Cardiac muscle cell (in vitro differentiated cells and primary cell): ENCODE measurements at regions not wholly inside any gene's neighbourhood (a gene's known extent, or its start where the extent isn't known, plus 50 kb on each side); places are given as distances from the start of the nearest gene placed in this dataset.

Source experiments
- DNase-seq, 2 donors: peaks; one replicate each; pipeline versions ENCODE4 v3.0.0 to v3.0.0-alpha.2; 2010 to 2017; ENCODE audit warnings: low read depth in 1 of 2, low spot score in 1 of 2
- H3K27ac ChIP-seq: fragments of 200-600 bp; sonication (generic); 2 replicates; pipeline ENCODE4 v1.5.1; 2016
- H3K27me3 ChIP-seq: fragments of 200-600 bp; sonication (generic); 2 replicates; pipeline ENCODE4 v1.6.0; 2016; ENCODE audit warnings: control low read depth
- H3K36me3 ChIP-seq: fragments of 200-600 bp; sonication (generic); 2 replicates; pipeline ENCODE4 v1.5.1; 2016; ENCODE audit warnings: control low read depth
- H3K4me1 ChIP-seq: fragments of 200-600 bp; sonication (generic); 2 replicates; pipeline ENCODE4 v1.8.1; 2017; ENCODE audit warnings: low read depth, mild to moderate bottlenecking, mixed run types
- H3K4me3 ChIP-seq: fragments of 200-600 bp; sonication (generic); 2 replicates; pipeline ENCODE4 v1.5.1; 2016; ENCODE audit warnings: mild to moderate bottlenecking
- H3K9me3 ChIP-seq: fragments of 200-600 bp; sonication (generic); 2 replicates; pipeline ENCODE4 v1.5.1; 2017; ENCODE audit warnings: low read depth, mild to moderate bottlenecking, control low read depth
- CTCF ChIP-seq: IDR thresholded peaks from 2 replicates; pipeline ENCODE4 v1.5.1; 2012; ENCODE audit warnings: low read depth, mild to moderate bottlenecking, low read length

GRCh38 chr2:188132385-188132784, 159.3 kb upstream of the GULP1 start:
- DNase-seq = peak in 1 of 2 donors; percentile 62
- Histone ChIP-seq H3K4me3 (no peak overlapping the region), H3K36me3 (no peaks in the 10 kb centered on the region), H3K9me3 (no peaks in the 10 kb centered on the region), H3K27ac (no peak overlapping the region), H3K27me3 (no peaks in the 10 kb centered on the region), H3K4me1 (peaks cover 13% of the 10 kb centered on the region)
- TF ChIP-seq CTCF = no peak

- DNase-seq = no peak
- H3K4me3 ChIP-seq = no peak overlapping the region
- no peak overlapping the region for H3K27ac ChIP-seq
- H3K4me1 ChIP-seq = peaks cover 13% of the 10 kb centered on the region
- no peaks in the 10 kb centered on the region for H3K9me3 ChIP-seq
- no peaks in the 10 kb centered on the region for H3K27me3 ChIP-seq
- TF ChIP-seq CTCF = no peak
- H3K36me3 ChIP-seq = no peaks in the 10 kb centered on the region
Observed at GRCh38 chr2:188134241-188134640, 157.4 kb upstream of the GULP1 start.

GRCh38 chr2:188138313-188138712, 153.4 kb upstream of the GULP1 start:
- no peak overlapping the region for H3K27ac ChIP-seq
- H3K36me3 ChIP-seq = no peaks in the 10 kb centered on the region
- no peaks in the 10 kb centered on the region for H3K27me3 ChIP-seq
- H3K4me3 ChIP-seq = no peak overlapping the region
- H3K9me3 ChIP-seq = no peaks in the 10 kb centered on the region
- H3K4me1 ChIP-seq = peaks cover 7% of the 10 kb centered on the region
- no peak for DNase-seq
- TF ChIP-seq CTCF = no peak

GRCh38 chr2:188142088-188142487, 149.6 kb upstream of the GULP1 start:
- Histone ChIP-seq H3K27ac (no peak overlapping the region), H3K4me3 (no peak overlapping the region), H3K9me3 (no peaks in the 10 kb centered on the region), H3K4me1 (no peaks in the 10 kb centered on the region), H3K36me3 (no peaks in the 10 kb centered on the region), H3K27me3 (no peaks in the 10 kb centered on the region)
- DNase-seq = no peak
- no peak for TF ChIP-seq CTCF

GRCh38 chr2:188142636-188143295, 148.9 kb upstream of the GULP1 start:
- no peak for TF ChIP-seq CTCF
- Histone ChIP-seq H3K4me1 (no peaks in the 10 kb centered on the region), H3K36me3 (no peaks in the 10 kb centered on the region), H3K27me3 (no peaks in the 10 kb centered on the region), H3K9me3 (no peaks in the 10 kb centered on the region), H3K27ac (no peak overlapping the region), H3K4me3 (no peak overlapping the region)
- peak in 1 of 2 donors; percentile 33 for DNase-seq

- H3K9me3 ChIP-seq = no peaks in the 10 kb centered on the region
- H3K36me3 ChIP-seq = no peaks in the 10 kb centered on the region
- no peaks in the 10 kb centered on the region for H3K4me1 ChIP-seq
- DNase-seq = no peak
- H3K4me3 ChIP-seq = no peak overlapping the region
- TF ChIP-seq CTCF = no peak
- no peaks in the 10 kb centered on the region for H3K27me3 ChIP-seq
- no peak overlapping the region for H3K27ac ChIP-seq
Observed at GRCh38 chr2:188145885-188146284, 145.8 kb upstream of the GULP1 start.
